ENCODE measurements at regions not wholly inside any gene's neighbourhood (a gene's known extent, or its start where the extent isn't known, plus 50 kb on each side); places are given as distances from the start of the nearest gene placed in this dataset.

- Histone ChIP-seq H3K27me3 (ENCODE audit: low read length) (peaks cover 12% of the 10 kb centered on the region; the same call in 1 of the 2 replicates), H3K4me2 (ENCODE audit: low read length) (no peak overlapping the region), H3K79me2 (ENCODE audit: low read length) (no peaks in the 10 kb centered on the region), H3K36me3 (ENCODE audit: low read depth, low read length) (no peaks in the 10 kb centered on the region), H3K9me2 (replicated peaks; ENCODE audit: low read length) (no peaks in the 10 kb centered on the region), H3F3A (ENCODE audit: low read length, unreplicated experiment) (no peaks in the 10 kb centered on the region), H2AFZ (ENCODE audit: low read length) (no peak overlapping the region), H3K4me1 (ENCODE audit: insufficient read depth, low read length) (no peaks in the 10 kb centered on the region), H3K27ac (ENCODE audit: low read length) (no peak overlapping the region), H4K20me1 (ENCODE audit: low read length) (no peaks in the 10 kb centered on the region), H3K9ac (ENCODE audit: low read length) (no peak overlapping the region), H3K4me3 (ENCODE audit: low read length) (no peak overlapping the region), H3K9me3 (ENCODE audit: low read length) (no peaks in the 10 kb centered on the region)
- CTCF ChIA-PET = interaction anchor here (0.5 to 1.1 kb wide), 2 partner anchors 333 to 345 kb away, joined by 3 read pairs; no protein-coding TSS in a partner anchor
- no peak for TF ChIP-seq EZH2phosphoT487 (IDR thresholded peaks at IDR 0.05; ENCODE audit: borderline replicate concordance, low read length)
- TF ChIP-seq EZH2 (IDR thresholded peaks at IDR 0.05; ENCODE audit: low read length, unreplicated experiment) = no peak
- TF ChIP-seq CTCF (conservative IDR thresholded peaks at IDR 0.05; ENCODE audit: low read depth, low read length) = no peak
- POLR2A ChIA-PET (ENCODE audit: unreplicated experiment) = no interaction called here
- DNase-seq (no peak), ATAC-seq (no peak)
- intact Hi-C loops (cut with micrococcal nuclease) = no loop called here
- BruUV-seq (replicated peaks) = no TSS peak
Observed at GRCh38 chr13:39283072-39283471, 244.8 kb downstream of the NHLRC3 start.

GRCh38 chr13:39284801-39285388, 246.6 kb downstream of the NHLRC3 start:
- no peak overlapping the region for H3K4me3 ChIP-seq (ENCODE audit: low read length)
- no peak overlapping the region for H3K4me2 ChIP-seq (ENCODE audit: low read length)
- H2AFZ ChIP-seq (ENCODE audit: low read length) = no peak overlapping the region
- no peak overlapping the region for H3K9ac ChIP-seq (ENCODE audit: low read length)
- intact Hi-C loops (cut with micrococcal nuclease) = no loop called here
- no peaks in the 10 kb centered on the region for H3K79me2 ChIP-seq (ENCODE audit: low read length)
- DNase-seq (no peak), ATAC-seq (no peak)
- H3K9me3 ChIP-seq (ENCODE audit: low read length) = no peaks in the 10 kb centered on the region
- ChIA-PET CTCF (interaction anchor here (0.7 kb wide), 1 partner anchor 818 kb away, joined by 3 read pairs; no protein-coding TSS in a partner anchor), POLR2A (ENCODE audit: unreplicated experiment) (no interaction called here)
- no peak overlapping the region for H3K27ac ChIP-seq (ENCODE audit: low read length)
- no peaks in the 10 kb centered on the region for H3K36me3 ChIP-seq (ENCODE audit: low read depth, low read length)
- TF ChIP-seq EZH2phosphoT487 (IDR thresholded peaks at IDR 0.05; ENCODE audit: borderline replicate concordance, low read length) = no peak
- no peak for TF ChIP-seq EZH2 (IDR thresholded peaks at IDR 0.05; ENCODE audit: low read length, unreplicated experiment)
- TF ChIP-seq CTCF (conservative IDR thresholded peaks at IDR 0.05; ENCODE audit: low read depth, low read length) = 0 out of 2 replicates have a peak, but pooled peaks have one; percentile 25
- BruUV-seq (replicated peaks) = no TSS peak
- H4K20me1 ChIP-seq (ENCODE audit: low read length) = no peaks in the 10 kb centered on the region
- no peaks in the 10 kb centered on the region for H3K9me2 ChIP-seq (replicated peaks; ENCODE audit: low read length)
- H3K4me1 ChIP-seq (ENCODE audit: insufficient read depth, low read length) = no peaks in the 10 kb centered on the region
- H3F3A ChIP-seq (ENCODE audit: low read length, unreplicated experiment) = no peaks in the 10 kb centered on the region
- peaks cover 10% of the 10 kb centered on the region; the same call in 1 of the 2 replicates for H3K27me3 ChIP-seq (ENCODE audit: low read length)
